ENCODE measurements at regions not wholly inside any gene's neighbourhood (a gene's known extent, or its start where the extent isn't known, plus 50 kb on each side); places are given as distances from the start of the nearest gene placed in this dataset.

DNA sequence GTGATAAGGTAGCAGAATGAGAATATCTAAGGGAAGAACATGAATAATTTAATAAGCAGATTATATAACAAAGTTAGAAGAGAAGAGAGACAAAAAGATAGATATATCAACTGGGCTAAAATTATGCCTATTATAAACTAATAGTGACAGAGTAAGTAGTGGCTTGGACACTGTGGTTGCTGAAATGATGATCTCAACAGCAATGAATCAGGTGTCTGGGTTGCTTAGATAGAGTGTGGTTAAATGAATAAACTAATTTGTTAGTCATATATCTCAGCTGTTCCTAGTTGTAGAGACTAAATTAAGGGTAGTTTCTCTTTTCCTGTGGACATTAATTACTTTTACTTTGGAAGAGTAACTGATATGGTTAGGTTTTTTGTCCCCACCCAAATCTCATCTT is 1485.4 kb upstream of the CELF4 start:
- ChIA-PET SMC1A (ENCODE audit: uncharacterized antibody, unreplicated experiment) (no interaction called here), POLR2A (no interaction called here), CTCF (no interaction called here), RAD21 (ENCODE audit: unreplicated experiment) (no interaction called here)
- intact Hi-C loops (cut with micrococcal nuclease; ENCODE audit: unreplicated experiment): no loop called here
- TF ChIP-seq, protein P1, sequence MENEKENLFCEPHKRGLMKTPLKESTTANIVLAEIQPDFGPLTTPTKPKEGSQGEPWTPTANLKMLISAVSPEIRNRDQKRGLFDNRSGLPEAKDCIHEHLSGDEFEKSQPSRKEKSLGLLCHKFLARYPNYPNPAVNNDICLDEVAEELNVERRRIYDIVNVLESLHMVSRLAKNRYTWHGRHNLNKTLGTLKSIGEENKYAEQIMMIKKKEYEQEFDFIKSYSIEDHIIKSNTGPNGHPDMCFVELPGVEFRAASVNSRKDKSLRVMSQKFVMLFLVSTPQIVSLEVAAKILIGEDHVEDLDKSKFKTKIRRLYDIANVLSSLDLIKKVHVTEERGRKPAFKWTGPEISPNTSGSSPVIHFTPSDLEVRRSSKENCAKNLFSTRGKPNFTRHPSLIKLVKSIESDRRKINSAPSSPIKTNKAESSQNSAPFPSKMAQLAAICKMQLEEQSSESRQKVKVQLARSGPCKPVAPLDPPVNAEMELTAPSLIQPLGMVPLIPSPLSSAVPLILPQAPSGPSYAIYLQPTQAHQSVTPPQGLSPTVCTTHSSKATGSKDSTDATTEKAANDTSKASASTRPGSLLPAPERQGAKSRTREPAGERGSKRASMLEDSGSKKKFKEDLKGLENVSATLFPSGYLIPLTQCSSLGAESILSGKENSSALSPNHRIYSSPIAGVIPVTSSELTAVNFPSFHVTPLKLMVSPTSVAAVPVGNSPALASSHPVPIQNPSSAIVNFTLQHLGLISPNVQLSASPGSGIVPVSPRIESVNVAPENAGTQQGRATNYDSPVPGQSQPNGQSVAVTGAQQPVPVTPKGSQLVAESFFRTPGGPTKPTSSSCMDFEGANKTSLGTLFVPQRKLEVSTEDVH (IDR thresholded peaks at IDR 0.05; ENCODE audit: low read depth, partially characterized antibody): no peak
- TF ChIP-seq, protein P2, sequence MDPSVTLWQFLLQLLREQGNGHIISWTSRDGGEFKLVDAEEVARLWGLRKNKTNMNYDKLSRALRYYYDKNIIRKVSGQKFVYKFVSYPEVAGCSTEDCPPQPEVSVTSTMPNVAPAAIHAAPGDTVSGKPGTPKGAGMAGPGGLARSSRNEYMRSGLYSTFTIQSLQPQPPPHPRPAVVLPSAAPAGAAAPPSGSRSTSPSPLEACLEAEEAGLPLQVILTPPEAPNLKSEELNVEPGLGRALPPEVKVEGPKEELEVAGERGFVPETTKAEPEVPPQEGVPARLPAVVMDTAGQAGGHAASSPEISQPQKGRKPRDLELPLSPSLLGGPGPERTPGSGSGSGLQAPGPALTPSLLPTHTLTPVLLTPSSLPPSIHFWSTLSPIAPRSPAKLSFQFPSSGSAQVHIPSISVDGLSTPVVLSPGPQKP (IDR thresholded peaks at IDR 0.05; ENCODE audit: low read depth, low read length): no peak
- TF ChIP-seq RCOR1 (conservative IDR thresholded peaks at IDR 0.05; ENCODE audit: low read depth, low read length) (no peak), EZH2 (IDR thresholded peaks at IDR 0.05; ENCODE audit: borderline replicate concordance, control insufficient read depth, low read depth, low read length) (no peak)
- TF ChIP-seq, protein P3, sequence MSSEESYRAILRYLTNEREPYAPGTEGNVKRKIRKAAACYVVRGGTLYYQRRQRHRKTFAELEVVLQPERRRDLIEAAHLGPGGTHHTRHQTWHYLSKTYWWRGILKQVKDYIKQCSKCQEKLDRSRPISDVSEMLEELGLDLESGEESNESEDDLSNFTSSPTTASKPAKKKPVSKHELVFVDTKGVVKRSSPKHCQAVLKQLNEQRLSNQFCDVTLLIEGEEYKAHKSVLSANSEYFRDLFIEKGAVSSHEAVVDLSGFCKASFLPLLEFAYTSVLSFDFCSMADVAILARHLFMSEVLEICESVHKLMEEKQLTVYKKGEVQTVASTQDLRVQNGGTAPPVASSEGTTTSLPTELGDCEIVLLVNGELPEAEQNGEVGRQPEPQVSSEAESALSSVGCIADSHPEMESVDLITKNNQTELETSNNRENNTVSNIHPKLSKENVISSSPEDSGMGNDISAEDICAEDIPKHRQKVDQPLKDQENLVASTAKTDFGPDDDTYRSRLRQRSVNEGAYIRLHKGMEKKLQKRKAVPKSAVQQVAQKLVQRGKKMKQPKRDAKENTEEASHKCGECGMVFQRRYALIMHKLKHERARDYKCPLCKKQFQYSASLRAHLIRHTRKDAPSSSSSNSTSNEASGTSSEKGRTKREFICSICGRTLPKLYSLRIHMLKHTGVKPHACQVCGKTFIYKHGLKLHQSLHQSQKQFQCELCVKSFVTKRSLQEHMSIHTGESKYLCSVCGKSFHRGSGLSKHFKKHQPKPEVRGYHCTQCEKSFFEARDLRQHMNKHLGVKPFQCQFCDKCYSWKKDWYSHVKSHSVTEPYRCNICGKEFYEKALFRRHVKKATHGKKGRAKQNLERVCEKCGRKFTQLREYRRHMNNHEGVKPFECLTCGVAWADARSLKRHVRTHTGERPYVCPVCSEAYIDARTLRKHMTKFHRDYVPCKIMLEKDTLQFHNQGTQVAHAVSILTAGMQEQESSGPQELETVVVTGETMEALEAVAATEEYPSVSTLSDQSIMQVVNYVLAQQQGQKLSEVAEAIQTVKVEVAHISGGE (CRISPR knock-in tag; IDR thresholded peaks at IDR 0.05): no peak
- TF ChIP-seq, protein P4, sequence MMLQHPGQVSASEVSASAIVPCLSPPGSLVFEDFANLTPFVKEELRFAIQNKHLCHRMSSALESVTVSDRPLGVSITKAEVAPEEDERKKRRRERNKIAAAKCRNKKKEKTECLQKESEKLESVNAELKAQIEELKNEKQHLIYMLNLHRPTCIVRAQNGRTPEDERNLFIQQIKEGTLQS (IDR thresholded peaks at IDR 0.05; ENCODE audit: borderline replicate concordance, extremely low read depth, low read depth, low read length): no peak
- Histone ChIP-seq H2AFZ (ENCODE audit: control insufficient read depth, low read depth, low read length) (no peak overlapping the region), H3K9me3 (replicated peaks; ENCODE audit: control insufficient read depth, insufficient read depth, low read length) (no peaks in the 10 kb centered on the region), H3K4me3 (no peak overlapping the region), H3K9ac (ENCODE audit: control insufficient read depth, insufficient read depth, low read length) (no peak overlapping the region), H3K4me2 (ENCODE audit: control insufficient read depth, insufficient read depth) (no peak overlapping the region), H3K4me1 (ENCODE audit: control insufficient read depth, insufficient read depth, low read length) (no peaks in the 10 kb centered on the region), H3K79me2 (ENCODE audit: control insufficient read depth, insufficient read depth, low read length) (no peaks in the 10 kb centered on the region), H3K27ac (ENCODE audit: control insufficient read depth, insufficient read depth) (no peak overlapping the region), H4K20me1 (ENCODE audit: control insufficient read depth, insufficient read depth) (no peaks in the 10 kb centered on the region), H3K27me3 (replicated peaks in 1 of 2; ENCODE audit: control insufficient read depth in 2 of 2, insufficient read depth in 2 of 2, low read length in 1 of 2) (no peaks in the 10 kb centered on the region), H3K36me3 (ENCODE audit: control insufficient read depth in 2 of 2, insufficient read depth in 2 of 2, low read length in 1 of 2) (no peaks in the 10 kb centered on the region)
- DNase-seq (ENCODE audit: low read depth, low spot score) (no peak), FAIRE-seq (no peak), ATAC-seq (no peak)
- in situ Hi-C loops (cut with MboI): no loop called here
- BruUV-seq (replicated peaks): no TSS peak

Measured in GM12878 (cell line).